Ecto neural progenitor cell (in vitro differentiated cells): ENCODE measurements at regions not wholly inside any gene's neighbourhood (a gene's known extent, or its start where the extent isn't known, plus 50 kb on each side); places are given as distances from the start of the nearest gene placed in this dataset.
"Not testable (repeated sequence)": the region's sequence is repeated elsewhere in the genome, so short reads cannot be mapped to it uniquely, and the experiment has no call there.

Source experiments
- DNase-seq: peaks from one replicate; pipeline ENCODE4 v3.0.0-alpha.2; 2018; ENCODE audit warnings: low spot score

DNA sequence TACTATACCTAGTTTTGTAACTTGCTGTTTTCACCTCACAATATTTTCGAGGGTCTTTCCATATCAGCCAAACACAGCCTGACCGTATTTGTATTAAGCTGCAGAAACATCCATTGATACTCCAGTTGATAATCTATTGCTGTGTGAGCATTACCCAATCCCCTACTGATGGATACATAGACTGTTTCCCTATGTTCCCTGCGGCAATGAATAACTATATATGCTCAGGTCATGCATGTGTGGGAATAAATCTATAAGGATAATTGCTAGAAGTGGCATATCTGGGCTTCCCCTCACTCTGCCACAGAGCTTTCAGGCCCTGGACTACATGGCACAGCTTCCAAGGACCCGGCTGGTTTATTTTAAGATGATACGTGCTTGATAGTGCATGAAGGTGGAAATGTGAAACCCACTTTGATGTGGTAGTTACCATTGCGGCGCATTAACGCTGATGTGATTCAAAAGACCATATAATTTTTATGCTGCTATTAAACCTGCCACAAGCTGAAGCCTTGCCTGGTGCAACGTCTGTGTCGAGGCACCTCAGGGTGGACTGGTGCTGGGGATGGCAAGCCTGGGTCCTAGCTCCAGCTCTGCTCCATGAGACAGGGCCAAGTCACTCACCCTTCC lies 81.4 kb upstream of the KCNK12 start:
- DNase-seq = no peak

DNA sequence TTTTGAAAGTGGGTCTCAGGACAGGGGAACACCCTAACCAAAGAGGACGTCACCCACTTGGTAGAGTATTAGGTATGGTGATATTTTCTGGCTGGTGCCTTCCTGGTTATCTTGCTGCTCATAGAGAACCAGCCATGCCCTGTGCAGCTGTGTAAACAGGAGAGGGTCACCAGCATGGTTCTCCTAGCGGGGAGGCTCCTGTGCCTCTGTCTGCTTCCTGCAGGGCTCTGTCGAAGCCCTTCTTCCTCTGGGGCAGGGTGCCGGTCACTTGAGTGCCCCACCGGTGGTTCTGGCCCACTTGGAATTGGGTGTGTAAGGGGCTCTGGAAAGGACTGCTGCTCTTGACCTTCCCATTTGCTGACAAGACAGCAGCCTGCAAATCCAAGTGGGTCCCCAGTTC lies 80.5 kb upstream of the KCNK12 start:
- DNase-seq = no peak

DNA sequence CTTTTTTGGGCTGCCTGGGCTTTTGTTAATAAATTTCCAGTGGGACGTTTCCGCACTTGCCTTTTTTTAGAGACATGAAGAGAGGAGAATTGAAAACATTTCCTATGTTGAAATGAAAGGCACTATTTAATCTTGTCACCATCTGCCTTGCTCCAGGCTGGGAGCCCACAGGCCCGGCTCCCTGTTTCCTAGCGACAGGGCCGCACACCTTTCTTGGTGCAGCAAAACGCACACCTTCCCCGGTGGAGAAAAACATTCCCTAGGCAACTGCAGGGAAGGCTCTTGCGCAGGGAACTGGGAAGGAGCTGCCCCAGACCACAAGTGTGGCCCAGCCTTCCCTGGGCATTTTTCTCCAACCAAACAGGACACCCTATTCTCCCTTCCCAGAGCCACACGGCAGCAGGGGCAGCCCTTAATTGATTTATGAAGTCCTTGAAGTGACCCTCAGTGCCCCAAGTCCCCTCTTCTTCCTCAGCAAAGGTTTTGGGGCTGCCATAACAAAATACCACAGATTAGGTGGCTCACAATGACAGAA lies 79.3 kb upstream of the KCNK12 start:
- DNase-seq = no peak

DNA sequence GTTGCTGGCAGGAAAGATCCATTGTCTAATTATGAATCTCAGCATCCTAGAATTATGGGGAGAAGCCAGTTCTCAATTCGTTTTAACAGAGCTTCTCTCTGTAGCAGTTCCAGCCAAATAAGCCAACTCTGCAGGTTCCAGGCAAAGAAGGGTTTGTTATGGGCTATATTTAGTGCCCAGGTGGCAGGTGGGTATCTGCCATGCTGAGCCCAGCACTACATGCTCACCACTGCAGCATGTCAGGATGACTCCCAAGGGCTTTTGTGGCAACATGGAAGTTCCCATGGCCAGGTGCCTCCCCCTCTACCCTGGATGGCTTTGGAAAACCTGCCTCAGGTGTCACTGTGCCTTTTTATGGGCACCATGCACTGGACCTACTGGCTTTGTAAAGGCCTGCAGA lies 74.5 kb upstream of the KCNK12 start:
- no peak for DNase-seq

DNA sequence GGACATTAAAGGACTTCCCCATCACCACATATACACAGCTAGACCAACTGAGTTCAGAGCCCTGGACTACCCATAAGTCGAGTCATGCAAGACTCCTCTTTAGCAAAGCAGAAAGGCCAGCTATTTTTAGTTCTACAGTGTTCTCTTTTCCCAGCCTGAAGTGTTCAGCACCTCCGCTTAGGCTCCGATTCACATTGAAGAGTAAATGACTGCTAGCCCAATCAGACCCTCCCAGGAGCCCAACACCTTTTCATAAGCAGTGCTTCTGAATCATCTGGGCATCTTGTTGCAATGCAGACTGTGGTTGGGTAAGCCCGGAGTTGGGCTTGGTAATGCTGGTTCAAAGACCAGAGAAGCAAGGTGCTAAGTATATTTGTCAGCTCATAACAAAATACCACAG lies 73.6 kb upstream of the KCNK12 start:
- DNase-seq = no peak

DNA sequence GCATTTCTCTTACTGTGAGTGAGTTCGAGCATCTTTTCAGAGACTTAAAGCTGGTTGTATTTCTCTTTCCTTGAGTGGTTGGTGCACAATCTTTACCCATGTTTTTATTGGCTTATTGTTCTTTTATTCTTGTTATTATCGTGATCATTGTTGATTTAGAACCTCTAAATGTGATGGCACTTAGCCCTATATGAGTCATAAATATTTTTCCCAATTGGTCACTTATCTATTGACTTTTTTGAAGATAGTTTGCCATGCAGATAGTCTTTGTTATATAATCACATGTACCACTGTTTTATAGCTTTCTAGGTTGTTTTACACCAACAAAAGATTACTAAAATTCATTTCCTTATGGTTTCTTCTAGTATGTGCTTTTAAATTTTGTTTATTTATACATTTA lies 70.6 kb upstream of the KCNK12 start:
- no peak for DNase-seq

DNA sequence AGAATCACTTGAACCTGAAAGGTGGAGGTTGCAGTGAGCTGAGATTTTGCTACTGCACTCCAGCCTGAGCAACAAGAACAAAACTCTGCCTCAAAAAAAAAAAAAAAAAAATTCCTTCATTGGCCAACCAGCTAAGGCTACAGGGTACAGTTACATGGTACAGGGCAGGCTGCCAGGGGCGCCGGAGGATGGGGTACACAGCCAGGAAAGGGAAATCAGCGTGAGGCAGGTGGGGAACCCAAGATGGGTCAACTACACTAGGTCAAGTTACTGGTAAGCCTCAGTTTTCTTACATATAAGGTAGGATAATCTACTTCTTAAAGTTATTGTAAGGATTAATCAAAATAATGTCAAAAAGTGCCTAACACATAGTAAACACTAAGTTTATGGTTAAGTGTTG lies 69.6 kb upstream of the KCNK12 start:
- no peak for DNase-seq

DNA sequence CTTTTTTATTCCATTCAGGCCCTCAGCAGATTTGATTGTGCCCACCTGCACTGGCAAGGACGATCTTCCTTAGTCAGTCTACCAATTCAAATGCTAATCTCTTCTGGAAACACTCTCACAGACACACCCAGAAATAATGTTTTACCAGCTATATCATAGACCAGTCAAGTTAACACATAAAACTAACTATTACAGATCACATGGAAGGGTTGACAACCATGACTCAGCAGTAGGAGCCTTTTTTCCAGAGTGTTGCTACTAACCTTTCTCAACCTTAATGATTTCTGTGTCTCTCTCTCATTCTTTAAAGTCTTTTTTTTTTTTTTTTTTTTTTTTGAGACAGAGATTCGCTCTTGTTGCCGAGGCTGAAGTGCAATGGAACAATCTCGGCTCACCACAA lies 68.7 kb upstream of the KCNK12 start:
- no peak for DNase-seq

DNA sequence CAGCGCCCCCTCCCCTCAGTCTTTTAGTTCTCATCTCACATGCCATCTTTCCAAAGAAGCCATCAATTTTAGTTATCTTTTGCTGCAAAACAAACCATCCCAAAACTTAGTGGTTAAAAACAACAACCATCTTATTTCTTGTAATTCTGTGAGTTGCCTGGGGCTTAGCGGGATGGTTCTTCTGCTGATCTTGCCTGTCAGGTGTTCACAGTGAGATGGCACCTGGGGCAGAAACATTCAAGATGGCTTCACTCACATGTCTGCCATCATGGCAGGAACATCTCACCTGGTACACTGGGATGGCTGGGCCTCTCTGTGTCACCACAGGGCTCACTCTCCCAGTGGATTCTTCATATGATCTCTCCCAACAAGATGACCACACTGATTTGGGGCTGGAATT lies 67.6 kb upstream of the KCNK12 start:
- DNase-seq = no peak

DNA sequence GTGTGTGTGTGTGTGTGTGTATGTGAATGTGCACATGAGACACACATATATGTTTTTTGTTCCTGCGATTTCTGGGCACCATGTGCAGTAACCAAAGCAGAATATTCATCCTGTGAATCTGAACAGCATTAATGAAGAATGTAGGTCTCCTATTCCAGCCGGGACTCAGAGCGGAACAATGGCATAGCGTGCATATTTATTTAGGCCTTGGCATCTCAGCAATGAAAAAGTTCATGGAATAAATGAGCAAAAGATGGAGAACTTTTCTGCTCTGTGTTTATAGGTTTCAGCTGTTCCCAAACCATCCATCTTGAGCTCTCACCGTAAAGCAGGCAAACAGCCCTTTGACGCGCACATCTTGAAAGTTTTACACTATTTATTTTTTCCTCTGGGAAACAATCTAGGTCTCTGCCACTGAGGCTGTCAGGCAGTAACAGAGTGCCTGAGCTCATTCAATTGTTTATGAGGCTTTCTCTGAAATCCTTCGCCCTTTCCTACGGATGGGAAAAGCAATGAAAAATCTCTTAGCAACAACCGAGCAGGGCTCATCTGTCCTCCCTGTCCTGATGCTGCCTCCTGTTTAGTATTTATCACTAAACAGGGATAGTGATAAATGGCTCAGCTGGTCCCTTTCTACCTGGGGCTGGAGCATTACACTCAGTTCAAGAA lies 65.9 kb upstream of the KCNK12 start:
- DNase-seq = no peak

DNA sequence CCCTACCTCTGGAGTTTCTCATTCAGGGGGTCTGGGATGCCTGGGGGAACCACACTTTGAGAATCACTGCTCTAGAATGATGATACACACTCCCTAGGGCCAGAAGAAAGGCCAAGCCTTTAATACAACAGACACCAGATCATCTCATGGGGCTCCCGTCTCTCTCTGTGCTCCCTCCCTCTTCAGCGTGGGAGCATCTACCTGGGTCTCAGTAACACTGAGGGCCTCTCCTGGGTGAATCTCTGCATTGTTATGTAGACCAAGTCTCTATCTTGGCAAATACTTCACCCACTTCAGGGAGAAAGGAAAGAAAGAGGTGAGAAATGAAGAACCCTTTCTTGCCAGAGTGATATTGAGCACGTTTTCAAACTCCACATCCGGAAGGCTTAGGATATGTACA lies 65.4 kb upstream of the KCNK12 start:
- DNase-seq = no peak

DNA sequence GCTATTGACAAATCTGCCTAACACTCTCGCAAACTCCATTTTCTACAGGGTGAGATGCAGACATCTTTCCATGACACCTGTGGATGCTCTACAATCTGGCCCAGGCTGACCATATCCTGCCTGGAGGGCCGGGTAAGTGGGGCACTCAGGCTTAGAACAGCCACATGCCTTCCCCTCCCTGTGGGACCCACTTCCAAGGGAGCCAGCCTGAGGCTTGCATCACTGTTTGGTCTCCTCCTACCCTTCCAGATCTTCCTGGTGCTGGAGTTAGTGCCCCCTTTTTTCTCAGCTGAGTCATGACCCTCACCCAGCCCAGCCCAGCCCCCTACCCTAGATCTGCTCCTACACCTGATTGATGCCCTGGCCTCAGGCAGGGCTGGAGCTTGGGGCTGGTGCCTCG lies 62.0 kb upstream of the KCNK12 start:
- no peak for DNase-seq

DNA sequence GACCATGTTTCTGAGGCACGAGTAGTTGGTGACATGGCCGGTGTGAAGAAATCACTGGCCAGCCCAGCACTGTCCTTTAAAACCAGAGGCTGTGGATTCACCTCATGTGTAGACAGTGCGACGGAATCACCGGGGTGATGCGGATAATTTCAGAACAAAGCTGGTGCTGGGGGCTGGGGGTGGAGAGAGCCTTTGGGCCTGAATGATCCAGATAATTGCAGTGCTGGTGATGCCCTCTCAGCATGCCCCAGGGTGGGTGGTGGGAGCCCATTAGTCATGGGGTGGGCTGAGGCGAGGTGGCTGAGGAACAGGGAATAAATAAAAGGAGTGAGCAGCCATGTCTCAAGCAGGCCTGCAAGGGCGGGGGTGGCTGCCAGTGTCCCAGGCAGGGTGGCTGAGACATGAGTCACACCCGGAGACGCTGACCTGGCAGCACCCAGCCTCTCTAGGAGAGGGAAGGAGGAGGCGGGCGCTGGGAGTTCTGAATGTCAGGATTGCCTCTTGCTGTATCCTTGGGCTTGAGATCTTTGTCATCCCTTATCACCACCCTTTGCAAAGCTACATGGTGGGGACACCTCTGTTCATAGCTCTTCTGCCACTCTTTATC lies 61.1 kb upstream of the KCNK12 start:
- no peak for DNase-seq

DNA sequence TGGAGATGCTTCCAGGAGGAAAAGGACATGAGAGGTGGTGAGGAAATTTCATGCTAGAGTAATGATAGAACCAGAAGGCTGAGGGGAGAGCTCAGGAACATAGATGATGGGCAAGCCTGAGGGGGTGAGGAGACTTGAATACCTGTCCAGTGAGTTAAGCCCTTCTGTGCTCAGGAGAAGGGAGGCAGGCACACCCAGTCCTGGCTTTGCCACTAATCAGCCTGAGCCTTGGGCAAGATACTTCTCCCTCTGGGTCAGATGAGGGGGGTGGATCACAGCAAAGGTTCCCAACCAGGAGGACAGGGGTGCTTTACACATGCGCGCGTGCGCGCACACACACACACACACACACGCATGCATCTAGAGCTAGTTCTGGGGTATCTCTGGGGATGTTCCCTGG lies 60.5 kb upstream of the KCNK12 start:
- DNase-seq = no peak

DNA sequence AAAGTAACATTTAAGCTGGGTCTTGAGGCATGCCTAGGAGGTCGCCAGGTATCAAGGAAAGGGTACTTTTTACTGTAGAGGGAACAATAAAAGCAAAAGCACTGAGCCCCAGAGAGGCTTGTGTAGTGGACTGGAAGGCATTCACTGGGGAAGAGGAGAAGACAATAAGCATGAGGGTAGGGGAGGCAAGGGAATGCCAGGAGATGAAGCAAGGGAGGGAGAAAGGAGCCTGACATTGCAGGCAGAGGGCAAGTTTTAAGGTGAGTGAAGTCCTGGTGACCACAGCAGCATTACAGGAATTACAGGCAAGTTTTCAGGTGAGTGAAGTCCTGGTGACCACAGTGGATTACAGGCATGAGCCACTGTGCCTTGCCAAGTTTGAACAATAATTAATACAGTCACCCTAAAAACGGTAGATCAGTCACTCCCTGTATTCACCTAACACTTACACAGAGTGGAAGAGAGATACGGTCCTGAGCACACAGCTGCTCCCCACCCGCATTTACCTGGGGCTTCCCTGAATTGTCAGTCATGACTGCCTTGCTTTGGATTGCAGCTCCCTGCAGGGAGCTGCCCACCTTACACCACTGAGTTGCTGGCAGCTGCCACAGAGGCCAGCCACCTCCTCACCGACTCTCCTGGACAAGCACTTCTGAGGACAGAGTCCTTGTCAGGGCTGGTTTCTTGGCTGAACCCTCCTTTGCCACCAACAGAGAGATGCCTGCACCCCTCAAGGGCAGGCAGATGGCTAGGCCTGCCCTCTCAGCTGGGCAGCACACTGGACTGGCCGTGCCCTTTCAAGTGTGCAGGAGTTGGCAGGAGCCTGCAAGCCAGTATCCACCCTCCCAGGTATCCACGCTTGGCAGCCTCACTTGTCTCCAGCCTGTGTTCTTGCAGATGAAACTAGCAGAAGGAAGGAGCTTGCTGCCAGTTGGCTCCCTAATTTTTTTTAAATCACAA lies 59.0 kb upstream of the KCNK12 start:
- no peak for DNase-seq

DNA sequence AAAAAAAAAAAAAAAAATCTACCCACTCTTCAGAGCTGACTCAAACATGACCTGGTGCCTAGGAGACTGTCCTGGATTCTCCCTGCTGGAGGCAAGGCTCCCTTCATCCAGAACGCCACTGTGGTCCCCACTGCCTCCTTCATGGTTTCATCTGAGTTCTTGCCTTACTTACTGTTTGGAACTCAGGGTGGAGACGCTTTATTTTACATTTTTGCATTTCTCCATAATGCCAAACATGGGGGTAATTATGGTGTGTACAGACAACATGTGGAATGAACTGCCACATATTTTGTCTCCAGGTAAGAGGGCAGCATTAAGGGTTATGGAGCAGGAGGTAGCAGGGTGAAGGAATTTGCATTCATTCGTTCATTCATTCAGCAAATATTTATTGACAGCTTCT lies 58.1 kb upstream of the KCNK12 start:
- DNase-seq = no peak

DNA sequence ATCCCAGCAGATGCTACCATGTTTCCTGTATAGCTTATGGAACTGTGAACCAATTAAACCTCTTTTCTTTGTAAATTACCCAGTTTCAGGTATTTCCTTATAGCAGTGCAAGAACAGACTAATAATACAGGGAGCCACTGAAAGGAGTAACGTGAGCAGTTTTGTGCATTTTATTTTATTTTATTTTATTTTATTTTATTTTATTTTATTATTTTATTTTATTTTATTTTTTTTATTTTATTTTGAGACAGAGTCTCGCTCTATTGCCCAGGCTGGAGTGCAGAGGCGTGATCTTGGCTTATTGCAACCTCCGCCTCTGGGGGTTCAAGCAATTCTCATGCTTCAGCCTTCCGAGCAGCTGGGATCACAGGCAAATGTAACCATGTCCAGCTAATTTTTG lies 55.9 kb upstream of the KCNK12 start:
- no peak for DNase-seq

DNA sequence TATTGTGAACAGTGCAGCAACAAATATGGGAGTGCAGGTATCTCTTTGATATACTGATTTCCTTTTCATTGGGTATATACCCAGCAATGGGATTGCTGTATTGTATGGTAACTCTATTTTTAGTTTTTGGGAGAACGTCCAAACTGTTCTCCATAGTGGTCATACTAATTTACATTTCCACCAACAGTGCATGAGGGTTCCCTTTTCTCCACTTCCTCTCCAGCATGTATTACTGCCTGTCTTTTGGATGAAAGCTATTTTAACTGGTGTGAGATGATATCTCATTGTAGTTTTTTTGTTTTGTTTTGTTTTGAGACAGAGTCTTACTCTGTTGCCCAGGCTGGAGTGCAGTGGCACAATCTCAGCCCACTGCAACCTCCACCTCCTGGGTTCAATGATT lies 52.4 kb upstream of the KCNK12 start:
- not testable (repeated sequence) for DNase-seq

DNA sequence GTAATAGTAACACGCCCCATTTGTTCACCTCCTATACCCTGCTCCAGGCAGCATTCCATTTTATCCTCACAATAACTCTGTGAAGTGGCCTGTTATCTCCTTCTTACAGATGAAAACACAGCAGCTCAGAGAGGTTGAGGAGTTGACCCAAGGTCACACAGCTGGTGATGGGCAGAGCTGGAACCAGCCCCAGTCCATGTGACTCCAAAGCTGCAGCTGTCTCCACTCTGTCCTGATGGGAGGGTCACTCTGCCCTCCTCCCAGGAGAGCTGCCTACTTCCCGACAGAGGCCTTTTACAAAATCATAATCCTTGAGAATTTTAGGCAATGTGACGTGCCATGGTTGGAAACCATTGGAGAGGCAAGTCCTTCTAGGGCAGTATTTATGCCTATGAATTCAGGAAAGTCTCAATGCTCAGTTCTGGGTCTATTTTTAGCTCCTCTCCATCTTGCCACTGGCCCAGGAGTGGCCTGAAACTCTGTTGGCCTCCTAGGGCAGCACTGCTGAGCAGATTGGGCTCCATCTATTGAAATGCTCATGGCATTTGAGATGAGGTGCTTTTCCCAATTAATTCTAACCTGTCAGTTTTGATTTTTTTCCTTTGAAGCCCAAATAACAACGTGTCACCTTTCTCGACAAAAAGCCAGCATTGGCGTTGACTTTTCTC lies 50.1 kb upstream of the KCNK12 start:
- no peak for DNase-seq
